Right atrium auricular region (tissue), 2 donors: ENCODE measurements at regions not wholly inside any gene's neighbourhood (a gene's known extent, or its start where the extent isn't known, plus 50 kb on each side); places are given as distances from the start of the nearest gene placed in this dataset.
"Not testable (repeated sequence)": the region's sequence is repeated elsewhere in the genome, so short reads cannot be mapped to it uniquely, and the experiment has no call there.

ENCODE experiments used
- DNase-seq: peaks from one replicate; pipeline ENCODE4 v3.0.0-alpha.2; 2019; ENCODE audit warnings: low spot score
- H3K27ac ChIP-seq, 2 donors: fragments of 200-600 bp; sonication (generic); 1 replicate in 1 of 2; 2 replicates in 1 of 2; pipeline ENCODE4 v1.5.1; 2016 to 2019
- H3K27me3 ChIP-seq, 2 donors: fragments of 200-600 bp; sonication (generic); one replicate each; pipeline versions ENCODE4 v1.5.1 to v1.6.0; 2017 to 2019
- H3K36me3 ChIP-seq: fragments of 200-600 bp; sonication (generic); one replicate; pipeline ENCODE4 v1.5.1; 2016
- H3K4me1 ChIP-seq, 2 donors: fragments of 200-600 bp; sonication (generic); one replicate each; pipeline versions ENCODE4 v1.5.1 to v1.6.0; 2017 to 2019
- H3K4me3 ChIP-seq, 2 donors: fragments of 200-600 bp; sonication (generic); 1 replicate in 1 of 2; 2 replicates in 1 of 2; pipeline ENCODE4 v1.5.1; 2017 to 2019; ENCODE audit warnings: mild to moderate bottlenecking in 1 of 2, moderate library complexity in 1 of 2
- H3K9me3 ChIP-seq, 2 donors: fragments of 200-600 bp; sonication (generic); one replicate each; pipeline ENCODE4 v1.5.1; 2019
- CTCF ChIP-seq, 2 donors: fragments of 200-600 bp; sonication (generic); IDR thresholded peaks; one replicate each; pipeline ENCODE4 v1.5.1; 2019; ENCODE audit warnings: antibody characterized with exemption in 2 of 2

GRCh38 chr3:182519569-182519968 lies 273.7 kb upstream of the ATP11B start:
- Histone ChIP-seq H3K4me3 (no peak overlapping the region), H3K27ac (no peak overlapping the region), H3K9me3 (no peaks in the 10 kb centered on the region), H3K4me1 (no peaks in the 10 kb centered on the region), H3K27me3 (no peaks in the 10 kb centered on the region), H3K36me3 (no peaks in the 10 kb centered on the region)
- TF ChIP-seq CTCF (IDR thresholded peaks at IDR 0.05): no peak
- DNase-seq: no peak

DNA sequence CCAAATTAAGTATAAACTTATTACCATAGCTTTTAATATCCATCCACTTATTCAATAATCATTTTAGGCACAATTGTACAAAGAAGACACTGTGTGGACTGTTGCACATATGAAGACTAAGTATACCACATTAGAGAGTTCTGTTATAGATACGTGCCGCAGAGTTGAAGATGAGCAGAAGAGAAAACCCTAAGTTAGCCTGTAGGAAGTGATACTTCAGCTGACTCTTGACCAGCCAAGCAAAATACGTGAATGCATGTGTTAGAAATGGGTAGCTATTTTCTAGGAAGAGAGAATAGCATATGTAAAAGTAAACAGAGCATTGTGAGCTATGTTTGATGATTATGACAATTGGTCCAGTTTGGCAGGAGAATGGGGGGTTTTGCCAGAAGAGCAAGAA lies 272.0 kb upstream of the ATP11B start:
- H3K9me3 ChIP-seq: no peaks in the 10 kb centered on the region
- no peaks in the 10 kb centered on the region for H3K27me3 ChIP-seq
- H3K36me3 ChIP-seq: no peaks in the 10 kb centered on the region
- no peaks in the 10 kb centered on the region for H3K4me1 ChIP-seq
- H3K27ac ChIP-seq: no peak overlapping the region
- DNase-seq: no peak
- TF ChIP-seq CTCF (IDR thresholded peaks at IDR 0.05): no peak
- no peak overlapping the region for H3K4me3 ChIP-seq

DNA sequence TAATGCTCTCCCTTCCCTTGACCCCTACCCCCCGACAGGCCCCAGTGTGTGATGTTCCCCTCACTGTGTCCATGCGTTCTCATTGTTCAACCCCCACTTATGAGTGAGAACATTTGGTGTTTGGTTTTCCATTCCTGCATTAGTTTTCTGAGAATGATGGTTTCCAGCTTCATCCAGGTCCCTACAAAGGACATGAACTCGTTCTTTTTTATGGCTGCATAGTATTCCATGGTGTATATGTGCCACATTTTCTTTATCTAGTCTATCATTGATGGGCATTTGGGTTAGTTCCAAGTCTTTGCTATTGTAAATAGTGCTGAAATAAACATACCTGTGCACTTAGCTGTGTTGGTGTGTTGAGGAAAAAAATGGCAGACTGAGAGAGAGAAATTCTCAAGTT lies 269.9 kb upstream of the ATP11B start:
- H3K4me3 ChIP-seq, DNase-seq, H3K27ac ChIP-seq, H3K4me1 ChIP-seq, H3K27me3 ChIP-seq, H3K9me3 ChIP-seq, H3K36me3 ChIP-seq: not testable (repeated sequence)

DNA sequence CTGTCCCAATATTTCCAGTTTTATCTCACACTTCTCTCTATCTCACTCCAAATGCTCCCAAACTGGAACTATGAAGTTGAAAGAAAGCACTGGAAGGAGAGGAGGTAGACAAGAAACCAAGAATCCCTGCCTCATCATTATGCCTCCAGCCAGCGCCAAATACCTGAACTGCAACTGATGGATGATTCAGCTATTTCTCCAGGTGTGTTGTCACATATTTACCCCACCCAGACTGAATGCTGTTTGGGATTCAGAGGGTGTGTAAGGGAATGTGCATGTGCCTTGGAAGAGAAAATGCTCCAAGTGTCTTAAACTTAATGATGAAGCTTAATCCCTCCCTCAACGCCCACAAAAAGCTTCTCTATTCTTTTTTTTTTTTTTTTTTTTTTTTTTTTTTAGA lies 269.5 kb upstream of the ATP11B start:
- no peak for TF ChIP-seq CTCF (IDR thresholded peaks at IDR 0.05)
- H3K36me3 ChIP-seq: no peaks in the 10 kb centered on the region
- no peaks in the 10 kb centered on the region for H3K4me1 ChIP-seq
- no peak for DNase-seq
- H3K9me3 ChIP-seq: no peaks in the 10 kb centered on the region
- H3K4me3 ChIP-seq: no peak overlapping the region
- H3K27me3 ChIP-seq: no peaks in the 10 kb centered on the region
- H3K27ac ChIP-seq: no peak overlapping the region

GRCh38 chr3:182524711-182525401 lies 268.4 kb upstream of the ATP11B start:
- Histone ChIP-seq H3K27ac (no peak overlapping the region), H3K4me3 (no peak overlapping the region), H3K4me1 (no peaks in the 10 kb centered on the region), H3K36me3 (no peaks in the 10 kb centered on the region), H3K27me3 (no peaks in the 10 kb centered on the region), H3K9me3 (no peaks in the 10 kb centered on the region)
- DNase-seq: no peak
- no peak for TF ChIP-seq CTCF (IDR thresholded peaks at IDR 0.05)

- no peak for DNase-seq
- H3K4me3 ChIP-seq: no peak overlapping the region
- TF ChIP-seq CTCF (IDR thresholded peaks at IDR 0.05): no peak
- H3K36me3 ChIP-seq: no peaks in the 10 kb centered on the region
- no peaks in the 10 kb centered on the region for H3K9me3 ChIP-seq
- no peaks in the 10 kb centered on the region for H3K27me3 ChIP-seq
- no peaks in the 10 kb centered on the region for H3K4me1 ChIP-seq
- H3K27ac ChIP-seq: no peak overlapping the region
Observed at GRCh38 chr3:182525766-182526374, 267.4 kb upstream of the ATP11B start.
